T-helper 2 cell (primary cell): ENCODE measurements at regions not wholly inside any gene's neighbourhood (a gene's known extent, or its start where the extent isn't known, plus 50 kb on each side); places are given as distances from the start of the nearest gene placed in this dataset.
A peak's percentile ranks its signal among the peaks of the same experiment; 100 is the strongest.

Source experiments
- DNase-seq, 5 experiments: peaks; one replicate each; pipeline versions ENCODE4 v3.0.0 to v3.0.0-alpha.2; 2012 to 2022

DNA sequence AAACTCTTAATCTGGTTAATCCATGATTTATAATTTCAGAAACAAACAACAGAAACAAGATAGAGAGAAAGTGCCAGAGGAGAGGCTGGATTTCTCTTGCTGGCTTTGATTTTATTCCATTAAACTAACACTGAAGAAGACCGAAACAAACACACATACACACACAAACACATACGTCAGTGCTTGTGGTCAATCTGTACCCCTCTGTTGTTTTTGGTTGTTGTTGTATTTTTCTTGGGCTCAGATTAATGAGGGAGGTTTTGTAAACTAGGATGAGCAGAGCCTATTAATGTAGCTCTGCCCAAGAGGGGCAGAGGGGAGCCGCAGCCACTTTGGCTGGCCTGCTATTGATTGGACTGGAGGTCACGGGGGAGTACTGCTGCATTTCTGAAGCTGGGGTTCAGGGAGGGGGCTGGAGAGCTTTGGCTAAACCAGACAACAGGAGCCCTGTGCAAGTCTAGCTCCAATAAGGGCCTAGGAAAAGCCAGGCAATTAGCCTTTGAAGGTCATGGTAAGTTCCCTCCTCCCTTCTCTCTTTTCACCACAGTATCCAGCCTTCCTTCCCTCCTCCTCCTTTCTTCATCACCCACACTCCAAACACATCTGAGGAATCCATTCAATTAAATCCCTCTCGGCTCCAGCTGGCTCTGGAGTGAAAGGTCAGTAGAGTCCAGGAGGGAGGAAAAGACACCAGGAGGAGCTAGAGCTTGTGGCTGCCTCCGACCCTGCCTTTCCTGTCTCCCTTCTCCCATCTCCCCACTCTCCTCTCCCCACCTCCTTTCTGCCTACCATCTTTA lies 344.1 kb upstream of the LMO3 start:
- no peak for DNase-seq

DNA sequence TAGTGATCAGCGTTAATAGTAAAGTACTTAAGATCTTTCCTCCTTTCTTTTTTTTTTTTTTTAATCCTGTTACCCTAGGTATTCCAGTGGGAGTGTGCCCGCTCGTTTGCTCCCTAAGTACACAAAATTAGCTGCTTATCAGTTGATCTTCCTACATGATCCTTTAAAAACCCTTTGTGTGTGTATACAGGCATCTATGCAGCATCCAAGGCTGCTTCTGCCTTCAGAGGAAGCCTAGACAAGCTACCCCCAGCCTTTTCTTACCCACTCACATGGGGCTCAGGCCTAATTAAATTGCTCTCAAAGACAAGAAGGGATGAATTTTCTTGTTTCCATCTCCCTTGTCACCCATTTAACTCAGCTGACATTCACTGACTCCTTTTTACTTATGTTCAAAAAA lies 343.4 kb upstream of the LMO3 start:
- DNase-seq: no peak

DNA sequence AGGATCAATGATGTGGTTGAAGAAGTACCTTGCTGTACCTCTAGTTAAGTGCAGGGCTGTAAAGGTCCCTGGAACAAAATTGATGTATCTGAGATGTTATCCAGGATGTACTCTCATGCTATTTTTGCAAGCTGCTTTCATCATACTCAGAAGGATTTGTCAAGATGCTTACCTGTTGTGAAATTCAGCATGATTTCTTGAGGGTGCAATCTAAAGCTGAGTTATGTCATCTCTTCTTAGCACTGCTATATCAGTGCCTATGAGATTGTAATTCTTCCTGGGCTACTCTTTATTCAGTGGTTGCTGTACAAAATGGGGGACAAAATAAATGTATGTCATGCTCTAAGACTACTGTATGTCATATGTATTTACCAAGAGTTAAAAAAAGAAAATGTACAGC lies 340.7 kb upstream of the LMO3 start:
- DNase-seq: no peak

DNA sequence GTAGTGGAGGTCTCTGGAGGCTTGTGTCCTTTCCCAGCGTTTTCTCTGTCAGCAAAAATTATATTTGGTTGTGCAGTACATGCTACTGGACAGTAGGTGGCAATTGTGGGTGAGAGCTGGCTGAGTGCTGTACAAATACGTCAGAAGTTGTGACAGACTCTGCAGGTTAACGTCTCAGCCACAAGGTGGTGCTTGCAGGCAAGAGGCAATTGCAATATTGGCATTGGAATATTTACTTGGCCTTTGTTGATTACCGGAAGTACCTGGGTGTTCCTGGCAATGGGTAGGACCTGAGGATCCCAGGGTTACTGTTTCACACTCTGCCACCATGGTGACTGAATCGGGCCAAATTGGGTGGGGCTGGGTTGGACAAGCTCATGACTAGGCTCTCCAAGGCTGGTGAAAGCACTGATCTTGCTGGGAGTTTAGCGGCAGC lies 333.9 kb upstream of the LMO3 start:
- peak in 1 of 5 experiments; percentile 62 for DNase-seq

DNA sequence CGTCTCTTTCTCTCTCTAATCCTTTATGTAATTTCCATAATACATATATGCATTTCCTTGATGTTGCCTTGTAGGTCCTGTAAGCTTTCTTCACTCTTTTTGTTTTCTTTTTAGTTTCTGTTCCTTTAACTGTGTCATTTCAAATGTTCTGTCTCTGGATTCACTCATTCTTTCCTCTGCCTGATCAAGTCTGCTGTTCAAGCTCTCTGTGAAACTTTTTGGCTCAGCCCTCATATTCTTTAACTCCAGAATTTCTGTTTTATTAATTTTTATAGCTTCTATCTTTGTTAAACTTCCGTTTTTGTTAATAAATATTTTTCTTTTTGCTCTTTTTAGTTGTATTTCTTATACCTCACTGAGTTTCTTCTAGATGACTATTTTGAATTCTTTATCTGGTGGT lies 321.3 kb upstream of the LMO3 start:
- DNase-seq: no peak

DNA sequence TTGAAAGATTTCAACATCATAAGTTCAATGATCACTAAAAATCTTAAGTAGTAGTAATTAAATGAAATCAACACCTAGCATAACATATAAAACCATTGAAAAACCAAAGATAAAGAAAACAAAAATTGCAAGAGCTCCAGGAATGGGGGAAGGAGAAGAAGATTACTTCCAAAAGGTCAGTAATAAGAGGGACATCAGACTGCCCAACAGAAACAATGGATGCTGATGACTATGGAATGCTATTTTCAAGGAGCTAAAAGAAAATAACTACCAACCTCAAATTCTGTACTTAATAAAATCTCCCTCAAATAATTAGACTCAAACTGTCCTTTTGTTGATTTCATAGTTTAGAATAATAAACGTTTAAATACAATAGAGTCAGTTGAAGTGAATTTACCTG lies 314.5 kb upstream of the LMO3 start:
- no peak for DNase-seq

DNA sequence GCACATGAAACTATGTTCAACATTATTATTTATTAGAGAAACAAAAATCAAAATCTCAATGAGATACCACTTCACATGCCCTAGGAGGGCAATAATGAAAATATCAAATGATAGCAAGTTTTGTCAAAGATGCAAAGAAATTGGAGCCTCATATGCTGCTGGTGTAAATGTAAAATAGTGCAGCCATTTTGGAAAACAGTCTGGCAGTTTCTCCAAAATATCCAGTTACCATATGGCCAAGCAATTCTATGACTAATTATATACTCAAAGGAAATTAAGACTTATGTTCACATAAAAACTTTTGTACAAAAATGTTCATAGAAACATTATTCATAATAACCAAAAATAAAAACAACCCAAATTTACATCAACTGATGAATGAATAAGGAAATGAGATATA lies 313.6 kb upstream of the LMO3 start:
- DNase-seq: no peak

DNA sequence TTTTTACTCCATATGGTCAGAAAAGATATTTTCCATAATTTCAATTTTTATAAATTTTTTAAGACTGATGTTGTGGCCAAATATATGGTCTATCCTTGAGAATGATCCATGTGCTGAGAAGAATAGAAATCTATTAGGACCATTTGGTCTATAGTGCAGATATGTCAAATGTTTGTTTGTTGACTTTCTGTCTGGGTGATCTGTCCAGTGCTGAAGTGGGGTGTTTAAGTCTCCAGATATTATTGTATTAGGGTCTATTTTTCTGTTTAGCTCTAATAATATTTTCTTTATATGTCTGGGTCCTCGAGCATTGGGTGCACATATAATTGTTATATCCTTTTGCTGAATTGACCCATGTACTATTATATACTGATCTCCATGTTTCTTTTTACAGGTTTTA lies 308.9 kb upstream of the LMO3 start:
- no peak for DNase-seq

DNA sequence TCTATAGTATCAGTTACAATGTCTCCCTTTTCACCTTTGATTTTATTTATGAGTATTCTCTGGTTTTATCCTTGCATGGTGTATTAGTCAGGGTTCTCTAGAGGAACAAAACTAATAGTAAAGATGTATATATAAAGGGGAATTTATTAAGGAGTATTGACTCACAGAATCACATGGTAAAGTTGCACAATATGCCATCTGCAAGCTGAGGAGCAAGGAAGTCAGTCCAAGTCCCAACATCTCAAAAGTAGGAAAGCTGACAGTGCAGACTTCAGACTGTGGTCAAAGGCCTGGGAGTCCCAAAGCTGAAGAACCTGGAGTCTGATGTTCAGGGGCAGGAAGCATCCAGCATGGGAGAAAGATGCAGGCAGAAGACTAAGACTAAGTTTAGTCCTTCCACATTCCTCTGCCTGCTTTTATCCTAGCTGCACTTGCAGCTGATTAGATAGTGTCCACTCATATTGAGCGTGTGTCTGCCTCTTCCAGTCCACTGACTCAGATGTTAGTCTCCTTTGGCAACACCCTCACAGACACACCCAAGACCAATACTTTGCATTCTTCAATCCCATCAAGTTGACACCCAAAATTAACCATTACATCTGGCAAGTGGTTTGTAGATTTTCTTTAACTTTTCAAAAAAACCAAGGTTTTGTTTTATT lies 308.0 kb upstream of the LMO3 start:
- no peak for DNase-seq

DNA sequence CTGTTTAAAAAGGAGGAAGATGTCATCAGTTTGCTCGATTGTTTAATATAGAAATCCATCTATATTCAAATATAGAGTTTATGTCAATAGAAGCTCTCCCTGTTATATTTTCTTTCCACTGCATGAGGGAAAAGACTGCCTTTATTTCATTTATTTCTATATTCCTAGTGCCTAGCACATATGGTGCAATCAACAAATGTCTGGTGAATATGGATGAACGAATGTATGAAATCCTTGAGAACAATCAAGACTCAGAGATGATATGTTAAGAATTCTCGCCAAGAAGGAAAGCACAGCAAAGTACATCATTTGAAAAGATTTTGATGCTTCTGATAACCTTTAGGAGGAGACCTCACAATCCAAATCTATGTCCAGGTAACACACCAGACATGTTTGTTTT lies 296.0 kb upstream of the LMO3 start:
- DNase-seq: no peak

DNA sequence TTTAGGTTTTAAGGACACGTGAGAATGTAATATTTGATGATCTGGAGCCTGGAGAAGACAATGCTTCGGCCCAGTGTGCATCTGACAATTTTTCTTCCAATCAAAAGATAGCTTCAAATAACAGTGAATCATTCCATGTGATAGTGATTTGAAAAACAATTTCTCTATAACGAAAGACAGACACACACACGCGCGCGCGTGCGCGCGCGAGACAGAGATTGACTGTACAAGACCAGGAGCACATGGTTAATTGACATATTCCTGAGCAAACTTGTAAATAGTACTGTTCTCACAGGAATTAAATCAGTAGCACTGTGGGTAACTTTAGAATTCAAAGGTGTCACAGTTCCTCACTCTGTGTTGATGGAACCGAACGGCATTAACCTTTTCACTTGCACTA lies 287.5 kb upstream of the LMO3 start:
- DNase-seq: no peak

DNA sequence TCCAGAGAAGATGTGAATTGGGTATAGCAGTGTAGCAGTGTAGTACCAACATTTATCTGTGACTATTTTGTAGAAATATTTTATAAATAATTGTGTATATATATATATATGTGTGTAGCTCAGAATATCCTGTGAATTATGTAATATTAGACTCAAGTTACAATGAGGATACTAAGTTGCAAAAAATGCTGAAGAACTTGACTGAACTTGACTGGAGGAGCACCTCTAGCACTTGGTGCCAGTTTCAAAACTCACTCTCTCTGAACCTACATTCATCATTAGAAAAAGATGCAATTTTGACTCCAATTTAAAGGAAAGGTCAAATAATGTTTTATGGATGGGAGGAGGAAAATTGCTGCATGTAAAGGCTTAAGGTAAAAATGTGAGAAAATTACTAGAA lies 285.7 kb upstream of the LMO3 start:
- DNase-seq: no peak

DNA sequence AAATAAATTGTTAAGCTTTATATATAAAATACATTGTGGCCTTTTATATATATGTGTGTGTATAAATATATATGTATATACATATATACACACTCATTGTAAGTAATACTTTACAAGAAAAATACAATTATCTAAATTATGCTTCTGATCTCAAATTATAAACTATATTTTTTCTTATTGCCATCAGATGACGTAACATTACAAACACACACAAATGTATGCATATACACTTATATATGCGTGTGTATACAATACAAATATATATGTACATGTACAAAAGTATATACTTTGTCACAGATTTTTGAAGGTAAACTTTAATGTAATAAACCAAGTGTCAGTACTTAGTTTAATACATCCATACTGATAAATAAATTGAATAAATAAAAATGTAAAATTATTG lies 278.9 kb upstream of the LMO3 start:
- DNase-seq: no peak

DNA sequence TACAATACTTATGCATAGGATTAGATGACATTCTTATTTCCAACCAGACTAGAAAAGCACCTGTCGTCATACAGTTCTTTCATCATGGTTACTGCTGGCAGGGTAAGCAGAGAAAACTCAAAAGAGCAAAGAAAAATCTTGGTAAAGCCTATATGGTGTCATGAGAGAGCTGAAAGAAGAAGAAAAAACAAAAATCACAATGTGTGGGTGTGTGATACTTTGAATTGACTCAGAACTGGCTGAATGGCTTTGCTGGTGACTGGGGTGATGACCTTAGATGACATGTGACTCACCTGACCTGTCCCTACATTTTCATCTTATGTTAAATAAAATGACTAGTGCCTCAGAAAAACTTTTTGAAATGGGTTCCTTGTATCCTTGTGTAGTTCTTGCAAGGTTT lies 278.1 kb upstream of the LMO3 start:
- no peak for DNase-seq

DNA sequence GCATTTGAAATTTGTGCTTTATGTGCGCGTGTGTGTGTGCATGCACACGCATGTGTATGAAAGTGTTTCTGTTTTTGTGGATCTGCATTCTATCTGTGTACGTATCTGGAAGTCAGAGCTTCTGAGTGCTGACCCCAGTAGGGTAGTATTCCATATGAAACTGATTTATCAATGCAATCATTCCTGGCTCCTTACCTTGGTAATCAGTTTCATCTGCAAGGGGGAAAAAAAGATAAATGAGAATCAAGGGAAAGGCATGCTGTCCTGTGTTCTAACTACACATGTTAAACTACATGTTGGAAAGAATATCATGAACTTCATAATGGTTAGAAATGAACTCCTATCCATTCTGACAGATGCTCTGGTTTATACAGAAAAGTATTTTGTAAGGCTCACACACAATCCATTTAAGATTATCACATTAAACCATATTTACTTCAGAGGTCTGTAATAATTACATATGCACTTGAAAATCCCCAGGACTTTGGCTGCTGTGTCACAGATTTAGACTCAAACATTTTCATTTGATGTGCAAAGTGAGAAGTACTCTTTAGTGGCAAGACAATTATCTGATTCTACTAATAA lies 276.1 kb upstream of the LMO3 start:
- DNase-seq: no peak

DNA sequence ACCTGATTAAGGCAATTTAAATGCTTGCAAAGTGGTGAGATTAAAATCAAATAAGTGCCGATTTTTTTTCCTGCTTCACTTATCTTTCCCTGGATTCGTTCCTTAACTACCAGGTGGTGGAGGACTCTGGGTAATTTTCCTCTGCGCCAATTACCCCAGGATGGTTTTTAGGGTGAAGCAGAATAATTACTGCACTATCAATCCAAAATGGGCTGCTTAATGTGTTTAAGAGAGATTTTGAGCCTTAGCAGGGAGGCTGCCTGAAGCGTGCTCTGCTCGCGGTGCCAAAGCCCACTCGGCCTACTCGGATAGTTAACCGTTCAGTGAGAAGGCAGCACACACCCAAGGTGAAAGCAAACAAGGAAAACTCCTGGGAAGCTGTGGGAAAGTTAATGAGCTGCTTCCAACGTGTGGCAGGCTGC lies 274.9 kb upstream of the LMO3 start:
- DNase-seq: no peak

DNA sequence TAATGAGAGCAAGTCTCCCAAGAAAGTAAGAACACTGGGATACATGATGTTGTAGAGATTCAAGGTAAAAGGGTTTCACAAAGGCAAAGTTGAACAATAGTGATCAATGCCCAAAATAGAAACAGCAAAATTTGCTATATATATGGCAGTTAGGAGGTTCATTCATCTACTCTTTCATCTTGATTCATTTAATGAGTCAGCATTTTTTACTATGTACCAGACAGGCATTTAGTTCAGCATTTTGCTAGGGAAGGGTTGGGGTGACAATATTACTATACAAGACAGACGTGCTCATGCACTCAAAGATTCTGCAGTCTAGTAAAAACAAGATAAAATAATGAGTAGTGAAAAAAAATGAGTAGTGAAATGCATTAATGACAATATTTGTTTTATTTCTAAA lies 264.9 kb upstream of the LMO3 start:
- DNase-seq: no peak

DNA sequence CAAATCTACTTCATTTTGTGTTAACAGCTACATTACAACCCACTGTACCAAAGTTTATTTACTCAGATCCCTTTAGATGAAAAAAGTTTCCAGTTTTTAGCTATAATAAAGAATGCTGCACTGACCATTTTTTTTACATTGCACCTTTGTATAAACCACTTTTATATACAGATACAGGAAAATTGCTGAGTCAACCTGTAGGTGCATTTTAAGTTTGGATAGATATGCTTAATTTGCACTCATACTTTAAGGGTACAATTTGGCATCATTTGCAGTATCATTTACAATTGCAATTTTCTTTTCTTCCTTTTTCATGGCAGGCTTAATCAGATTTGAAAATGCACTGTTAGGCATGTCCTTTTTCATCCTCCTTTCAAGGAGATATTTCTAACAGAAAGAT lies 257.8 kb upstream of the LMO3 start:
- no peak for DNase-seq

DNA sequence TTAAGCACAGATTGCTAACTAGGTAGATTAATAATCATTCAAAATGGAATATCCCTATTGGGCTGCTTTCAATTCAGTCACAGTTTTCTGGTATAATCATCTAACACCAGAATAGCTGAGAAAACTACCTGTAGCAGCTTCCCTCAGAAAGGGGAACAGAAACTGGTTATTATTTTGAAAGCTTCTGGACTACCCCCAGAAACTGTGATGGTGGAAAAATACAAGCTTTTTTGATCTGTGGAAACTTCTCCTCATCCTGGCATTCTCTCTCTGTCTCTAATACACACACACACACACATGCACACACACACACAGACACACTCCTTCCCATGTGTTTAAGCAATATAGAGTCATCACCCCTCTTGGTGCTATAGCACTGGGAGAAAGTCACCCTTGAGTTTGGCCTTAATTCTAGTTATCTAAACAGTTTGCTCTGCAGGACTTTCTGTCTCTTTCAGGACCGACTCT lies 251.5 kb upstream of the LMO3 start:
- no peak for DNase-seq

DNA sequence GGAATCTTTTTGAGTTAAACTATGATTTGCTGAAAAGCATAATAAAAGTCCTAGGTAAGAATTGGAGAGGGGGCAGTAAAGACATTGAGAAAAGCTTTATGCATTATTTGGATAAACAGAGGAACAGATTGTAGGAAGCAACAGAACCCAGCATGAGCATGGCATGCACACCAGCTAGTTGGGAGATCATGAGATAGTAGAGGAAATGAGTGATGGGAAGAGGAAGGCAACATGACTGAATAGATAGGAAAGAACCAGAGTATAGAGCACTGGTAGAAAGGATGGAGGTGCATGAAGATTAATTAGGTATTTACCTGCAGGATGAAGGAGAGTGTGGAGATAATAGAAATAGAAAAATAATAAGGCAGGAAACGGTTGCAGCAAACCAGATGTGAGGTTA lies 248.5 kb upstream of the LMO3 start:
- DNase-seq: no peak

DNA sequence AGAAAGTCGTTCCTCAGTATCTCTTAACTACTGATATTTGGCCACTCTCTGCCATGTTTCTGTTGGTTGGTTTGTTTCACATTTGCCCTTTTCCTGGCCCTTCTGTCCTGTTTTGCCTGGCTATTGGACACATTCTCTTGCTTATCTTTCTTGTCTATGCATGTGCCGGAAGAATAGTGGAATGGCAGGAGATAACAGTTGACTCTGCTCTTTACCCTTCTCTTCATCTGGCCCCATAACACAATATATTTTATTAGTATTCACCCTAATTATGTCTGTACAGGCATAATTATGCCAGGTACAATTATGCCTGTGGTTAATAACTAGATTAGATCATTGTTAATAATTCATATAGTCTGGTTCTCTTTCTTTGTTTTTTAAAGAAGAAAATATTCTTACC lies 243.5 kb upstream of the LMO3 start:
- DNase-seq: no peak

DNA sequence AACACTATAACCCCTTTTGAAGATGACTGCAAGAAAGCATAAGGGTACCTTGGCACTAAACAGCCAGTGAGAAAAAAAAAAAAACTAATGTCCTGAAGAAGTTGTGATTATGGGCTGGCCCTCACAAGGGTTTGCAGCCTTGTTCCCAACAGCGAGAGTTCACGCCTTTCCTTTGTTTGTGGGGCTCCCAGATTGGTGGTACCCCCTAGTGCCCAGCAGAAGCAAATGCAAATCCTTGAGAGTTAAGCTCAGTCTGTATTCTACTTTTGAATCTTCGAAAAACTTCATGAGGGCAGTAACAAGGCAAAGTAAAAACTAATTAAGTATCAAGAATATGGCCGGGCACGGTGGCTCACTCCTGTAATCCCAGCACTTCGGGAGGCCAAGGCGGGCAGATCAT lies 238.9 kb upstream of the LMO3 start:
- DNase-seq: no peak

DNA sequence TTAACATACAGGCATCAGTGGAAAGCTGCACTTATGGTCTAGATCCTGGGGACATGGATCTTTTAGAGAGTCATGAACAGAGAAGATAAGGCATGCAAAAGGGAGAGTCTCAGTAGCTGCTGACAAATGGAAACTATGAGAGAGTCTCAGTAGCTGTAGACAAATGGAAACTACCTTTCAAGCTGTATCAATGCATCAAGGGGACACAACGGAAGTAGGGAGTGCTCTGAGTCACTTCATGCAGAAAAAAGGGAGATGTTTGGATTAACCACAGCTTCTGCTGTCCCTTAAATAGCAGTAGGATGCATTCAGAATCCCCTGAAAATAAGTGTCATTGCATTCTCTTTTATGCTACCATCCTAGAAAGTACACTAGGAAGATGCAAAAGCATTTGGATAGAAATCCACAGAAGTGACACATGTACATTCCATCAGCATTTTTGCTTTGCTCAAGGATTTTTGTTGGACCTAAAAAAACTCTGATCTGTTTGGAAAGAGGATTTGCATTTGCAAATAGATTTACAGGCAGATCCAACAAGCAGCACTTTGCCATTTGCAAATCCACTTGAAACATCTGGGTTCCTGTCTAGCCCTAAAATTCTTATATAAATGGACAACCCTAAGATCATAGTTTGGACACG lies 227.5 kb upstream of the LMO3 start:
- no peak for DNase-seq

DNA sequence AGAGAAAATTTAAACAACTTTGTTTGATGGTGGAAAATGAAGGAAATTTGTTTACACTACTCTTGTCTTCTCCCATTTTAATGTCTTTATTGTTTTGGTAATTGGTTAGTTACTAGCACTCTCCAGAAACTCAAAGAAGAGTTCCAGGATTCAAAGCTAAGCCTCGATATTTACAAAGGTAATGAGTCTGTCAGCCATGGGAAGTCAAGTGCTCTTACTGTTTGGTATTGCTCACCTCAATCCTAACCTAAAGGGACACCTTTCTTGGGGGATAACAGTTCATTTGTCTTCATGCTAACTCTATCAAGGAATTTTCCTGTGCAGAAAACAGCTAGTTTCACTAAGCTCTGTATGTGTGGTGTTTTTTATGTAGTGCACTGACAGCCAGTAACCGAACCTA lies 222.9 kb upstream of the LMO3 start:
- no peak for DNase-seq
